ENCODE measurements at regions not wholly inside any gene's neighbourhood (a gene's known extent, or its start where the extent isn't known, plus 50 kb on each side); places are given as distances from the start of the nearest gene placed in this dataset.
"Not testable (repeated sequence)": the region's sequence is repeated elsewhere in the genome, so short reads cannot be mapped to it uniquely, and the experiment has no call there.

DNA sequence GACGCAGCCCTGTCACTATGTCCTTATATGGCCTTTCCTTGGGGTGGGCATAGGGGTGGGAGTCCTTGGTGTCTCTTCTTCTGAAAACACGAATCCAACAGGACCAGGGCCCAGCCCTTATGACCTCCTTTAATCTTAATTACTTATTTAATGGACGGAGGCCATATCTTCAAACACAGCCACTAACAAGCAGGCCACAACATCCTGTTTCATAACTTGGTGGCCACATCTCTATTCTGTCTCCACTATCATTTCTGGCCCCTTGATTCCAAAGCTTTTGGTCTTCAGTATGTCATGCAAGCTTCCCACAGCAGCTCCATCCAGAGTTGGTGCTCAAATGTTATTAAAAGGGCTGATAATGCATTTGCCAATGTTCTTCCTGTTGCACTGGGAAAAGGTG, 287.3 kb upstream of the SMIM21 start:
- no peak for DNase-seq

DNA sequence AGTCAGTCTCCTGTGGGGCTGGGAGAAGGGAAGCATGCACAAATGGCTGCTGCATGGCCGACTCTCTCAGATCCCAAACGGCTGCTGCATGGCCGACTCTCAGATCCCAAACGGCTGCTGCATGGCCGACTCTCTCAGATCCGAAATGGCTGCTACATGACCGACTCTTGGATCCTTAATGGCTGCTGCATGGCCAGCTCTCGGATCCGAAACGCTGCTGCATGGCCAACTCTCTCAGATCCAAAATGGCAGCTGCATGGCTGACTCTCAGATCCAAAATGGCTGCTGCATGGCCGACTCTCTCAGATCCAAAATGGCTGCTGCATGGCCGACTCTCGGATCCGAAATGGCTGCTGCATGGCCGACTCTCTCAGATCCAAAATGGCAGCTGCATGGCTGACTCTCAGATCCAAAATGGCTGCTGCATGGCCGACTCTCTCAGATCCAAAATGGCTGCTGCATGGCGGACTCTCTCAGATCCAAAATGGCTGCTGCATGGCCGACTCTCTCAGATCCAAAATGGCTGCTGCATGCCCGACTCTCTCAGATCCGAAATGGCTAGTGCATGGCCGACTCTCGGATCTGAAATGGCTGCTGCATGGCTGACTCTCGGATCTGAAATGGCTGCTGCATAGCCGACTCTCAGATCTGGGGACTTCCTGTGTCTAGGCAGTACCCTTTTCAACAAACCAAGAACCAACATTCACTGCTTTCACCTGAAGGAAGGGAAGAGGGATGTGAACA, 284.8 kb upstream of the SMIM21 start:
- not testable (repeated sequence) for DNase-seq

DNA sequence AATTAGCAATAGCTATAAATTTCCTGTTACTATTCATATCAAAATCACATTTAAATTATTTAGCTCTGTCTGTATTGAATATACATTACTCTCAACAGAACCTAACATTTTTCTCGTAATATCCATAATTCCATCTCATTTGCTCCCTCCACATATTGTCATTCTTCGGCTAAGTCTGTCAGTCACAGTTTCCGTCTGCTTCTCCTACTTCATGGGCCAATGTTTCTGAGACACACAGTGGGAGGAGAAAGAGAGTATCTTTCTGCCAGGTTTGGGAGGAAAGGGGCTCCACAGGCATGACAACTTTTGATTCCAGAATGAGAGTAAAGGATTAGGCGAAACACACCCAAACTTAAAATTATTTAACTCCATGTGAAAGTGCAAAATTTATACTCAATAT, 273.1 kb upstream of the SMIM21 start:
- no peak for DNase-seq

DNA sequence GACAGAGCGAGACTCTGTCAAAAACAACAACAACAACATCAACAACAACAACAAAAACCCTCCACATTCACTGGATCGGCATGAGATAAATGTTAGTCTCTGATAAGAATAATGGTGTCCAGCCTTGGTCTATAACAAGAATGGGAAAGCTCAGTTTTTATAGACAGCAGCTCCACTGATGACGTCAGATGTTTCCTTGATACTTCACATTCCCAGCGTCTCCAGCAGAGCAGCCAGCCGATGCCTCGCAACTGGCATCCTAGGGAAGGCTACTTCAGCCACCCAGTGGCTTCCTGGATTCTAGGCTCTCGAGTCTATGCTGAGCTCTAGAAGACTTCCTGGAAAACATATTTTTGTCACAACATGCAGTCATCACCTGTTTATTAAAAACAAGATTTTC, 271.4 kb upstream of the SMIM21 start:
- DNase-seq: no peak

DNA sequence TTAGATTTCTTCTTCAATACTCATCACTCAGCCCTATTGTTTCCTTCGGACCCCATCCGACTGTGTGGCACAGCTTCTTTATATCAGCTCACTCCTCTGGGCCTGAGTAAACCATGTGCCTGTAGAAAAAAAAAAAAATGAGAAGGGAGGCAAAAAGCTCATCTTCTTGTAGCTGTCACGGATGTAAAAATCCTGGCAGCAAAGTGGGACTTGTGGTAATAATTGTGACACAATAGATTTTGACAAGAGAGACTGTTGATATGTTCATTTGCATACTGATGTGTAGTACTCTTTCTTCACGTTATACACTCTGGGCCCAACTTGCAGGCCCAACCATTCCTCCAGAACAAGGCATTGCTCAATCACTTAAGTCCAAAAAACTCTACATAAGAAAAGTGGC, 270.0 kb upstream of the SMIM21 start:
- no peak for DNase-seq

DNA sequence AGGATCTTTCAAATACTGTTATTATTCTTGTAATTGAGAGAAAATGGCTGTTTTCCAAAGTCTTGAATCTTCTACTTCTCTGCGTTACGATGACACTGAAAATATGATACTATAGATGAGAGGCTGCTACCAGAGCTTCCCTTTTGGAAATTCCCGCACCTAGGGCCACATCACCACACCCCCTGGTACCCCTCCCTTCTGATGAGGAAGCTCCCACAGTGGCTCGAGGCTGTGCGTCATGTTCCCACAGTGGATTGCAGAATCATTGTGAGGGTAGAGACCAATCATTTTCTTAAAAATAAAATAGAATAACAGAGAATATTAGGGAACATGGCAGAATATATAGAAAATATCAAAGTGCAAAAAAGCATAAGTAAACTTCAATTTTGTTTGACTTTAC, 268.9 kb upstream of the SMIM21 start:
- DNase-seq: no peak

DNA sequence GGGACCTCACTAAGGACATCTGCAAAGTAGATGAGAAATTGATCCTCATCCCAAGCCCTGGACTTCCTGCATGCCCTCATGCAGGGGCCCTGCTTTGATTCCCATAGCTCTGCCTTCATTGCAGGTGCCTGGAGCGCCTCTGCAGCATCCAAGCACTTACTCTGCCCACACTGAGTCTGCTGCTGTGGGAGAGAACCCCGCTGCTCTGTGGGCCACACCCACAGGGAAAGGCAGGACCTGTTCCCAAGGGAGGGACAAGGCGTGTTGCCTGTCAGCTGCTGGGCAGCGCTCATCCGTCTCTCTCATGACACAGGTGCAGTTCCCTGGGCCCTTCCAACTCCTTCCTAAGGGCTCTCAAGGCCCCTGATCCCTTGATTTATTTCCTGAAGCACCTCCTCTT, 266.8 kb upstream of the SMIM21 start:
- no peak for DNase-seq

DNA sequence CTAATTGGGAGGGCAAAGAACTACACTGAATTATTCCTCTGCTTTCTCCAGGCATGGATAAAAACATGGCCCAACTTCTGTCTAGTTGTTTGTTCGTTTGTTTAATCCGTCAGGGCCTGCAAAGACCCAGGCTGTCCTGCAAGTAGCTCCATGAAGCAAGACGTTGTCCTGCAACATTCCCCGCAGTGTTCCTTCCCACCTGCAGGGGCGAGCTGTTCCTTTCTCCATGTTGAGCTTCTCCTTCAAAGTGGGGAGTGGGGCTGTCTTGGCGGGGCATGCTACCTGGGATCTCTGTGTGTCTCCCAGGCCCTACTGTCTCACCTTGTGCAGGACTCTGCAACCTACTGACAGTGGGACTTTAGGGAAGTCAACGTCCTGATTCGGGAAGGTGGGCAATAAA, 264.0 kb upstream of the SMIM21 start:
- DNase-seq: no peak

DNA sequence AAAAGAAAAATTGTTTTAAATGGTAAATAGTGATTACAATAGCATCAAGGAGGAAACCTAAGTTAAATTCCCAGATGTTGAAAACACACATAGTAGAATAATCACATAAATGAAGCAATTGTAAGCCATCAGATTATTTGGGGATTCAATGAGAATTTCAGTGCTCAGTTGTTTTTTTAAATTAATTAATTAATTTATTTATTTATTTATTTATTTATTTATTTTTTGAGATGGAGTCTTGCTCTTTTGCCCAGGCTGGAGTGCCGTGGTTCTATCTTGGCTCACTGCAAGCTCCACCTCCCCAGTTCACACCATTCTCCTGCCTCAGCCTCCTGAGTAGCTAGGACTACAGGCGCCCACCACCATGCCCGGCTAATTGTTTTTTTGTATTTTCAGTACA, 262.8 kb upstream of the SMIM21 start:
- DNase-seq: not testable (repeated sequence)

DNA sequence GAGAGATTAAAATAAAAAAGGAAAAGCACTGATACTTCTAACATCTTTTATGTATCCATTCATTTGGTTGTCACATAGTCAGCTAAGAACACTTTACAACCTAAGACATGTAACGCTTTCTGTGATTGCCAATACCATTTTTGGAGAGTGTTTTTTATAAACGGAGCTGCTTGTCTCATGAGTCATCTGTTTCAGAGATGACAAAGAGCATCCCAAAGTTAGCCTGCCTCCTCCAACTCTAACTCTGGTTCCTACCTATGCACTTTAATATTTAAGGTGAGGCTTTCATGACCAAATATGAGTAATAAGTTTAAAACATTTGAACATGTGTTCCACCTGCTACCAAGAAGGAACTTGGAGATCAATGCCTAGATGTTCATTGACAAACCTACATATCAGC, 260.1 kb upstream of the SMIM21 start:
- no peak for DNase-seq

DNA sequence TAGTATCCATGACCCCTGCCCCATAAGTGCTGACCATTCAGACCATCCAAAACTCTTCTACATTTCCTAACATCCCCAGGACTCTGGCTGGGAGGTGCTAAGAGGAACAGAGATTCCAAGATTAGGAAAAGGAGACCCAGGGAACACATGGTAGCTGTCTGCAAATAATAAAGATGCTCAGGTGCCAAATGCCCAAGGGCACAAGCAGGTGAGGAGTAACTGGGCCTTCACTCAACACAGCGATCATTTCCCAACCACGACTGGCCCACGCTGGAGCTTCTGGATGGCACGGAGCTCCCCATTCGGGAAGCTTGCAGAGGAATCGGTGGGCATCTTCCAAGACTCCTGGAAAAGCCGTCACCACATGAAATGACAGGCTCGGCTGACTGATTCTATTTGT, 255.9 kb upstream of the SMIM21 start:
- no peak for DNase-seq

DNA sequence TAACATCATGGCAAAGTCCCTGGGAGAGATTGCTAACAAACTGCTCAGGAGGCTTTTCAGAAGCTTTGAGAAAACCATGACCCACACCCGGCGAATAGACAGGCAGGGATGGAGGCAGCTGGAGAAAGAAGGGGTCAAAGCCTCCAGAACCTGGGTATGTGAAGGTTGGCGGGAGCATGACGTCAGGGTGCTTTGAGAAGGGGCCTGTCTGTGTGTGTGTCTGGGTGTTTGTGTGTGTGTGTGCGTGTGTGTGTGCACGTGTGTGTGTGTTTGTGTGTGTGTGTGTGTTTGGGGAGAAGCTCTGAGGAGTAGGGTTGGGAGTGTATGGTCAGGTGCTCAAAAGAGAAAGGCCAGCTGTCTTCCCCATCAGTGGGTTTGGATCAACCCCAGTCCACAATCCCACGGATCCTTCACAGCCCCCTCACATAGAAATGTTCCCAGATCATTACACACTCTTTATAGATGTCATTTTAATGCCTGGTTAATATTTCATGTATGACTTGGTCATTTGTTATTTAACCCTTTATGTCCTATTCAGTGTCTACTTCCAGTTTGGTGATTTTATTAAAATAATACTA, 254.1 kb upstream of the SMIM21 start:
- DNase-seq: no peak

DNA sequence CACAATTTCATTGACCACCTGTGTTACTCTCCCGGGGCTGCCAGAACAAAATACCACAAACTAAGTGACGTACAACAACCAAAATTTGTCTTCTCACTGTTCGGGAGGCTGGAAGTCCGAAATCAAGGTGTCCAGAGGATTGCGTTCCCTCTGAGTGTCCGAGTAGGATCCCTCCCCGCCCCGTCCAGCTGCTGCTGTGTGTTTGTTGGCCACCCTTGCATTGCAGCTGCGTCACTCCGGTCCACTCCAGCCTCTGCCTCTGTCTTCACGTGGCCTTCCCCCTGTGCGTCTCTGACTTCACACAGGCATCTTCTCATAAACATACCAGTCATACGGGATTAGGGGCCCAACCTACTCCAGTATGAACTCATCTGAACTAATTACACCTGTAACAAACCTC, 251.8 kb upstream of the SMIM21 start:
- DNase-seq: no peak

DNA sequence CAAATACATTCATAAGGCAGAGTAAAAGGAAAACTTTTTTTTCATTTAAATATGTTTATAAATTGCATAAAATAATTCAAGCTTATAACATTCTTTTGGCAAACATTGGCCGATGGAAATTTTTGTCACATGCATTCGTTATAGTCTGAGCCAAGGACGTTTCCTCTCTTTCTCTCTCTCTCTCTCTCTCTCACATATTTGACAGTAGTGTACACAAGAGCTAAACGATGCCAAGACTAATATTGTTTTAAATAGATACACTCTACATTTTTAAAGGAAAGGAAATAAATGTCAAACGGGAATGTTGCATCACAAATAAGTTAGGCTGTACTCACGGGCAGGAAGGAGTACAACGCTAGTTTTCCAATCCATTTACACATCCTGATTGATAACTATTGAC, 251.1 kb upstream of the SMIM21 start:
- no peak for DNase-seq

DNA sequence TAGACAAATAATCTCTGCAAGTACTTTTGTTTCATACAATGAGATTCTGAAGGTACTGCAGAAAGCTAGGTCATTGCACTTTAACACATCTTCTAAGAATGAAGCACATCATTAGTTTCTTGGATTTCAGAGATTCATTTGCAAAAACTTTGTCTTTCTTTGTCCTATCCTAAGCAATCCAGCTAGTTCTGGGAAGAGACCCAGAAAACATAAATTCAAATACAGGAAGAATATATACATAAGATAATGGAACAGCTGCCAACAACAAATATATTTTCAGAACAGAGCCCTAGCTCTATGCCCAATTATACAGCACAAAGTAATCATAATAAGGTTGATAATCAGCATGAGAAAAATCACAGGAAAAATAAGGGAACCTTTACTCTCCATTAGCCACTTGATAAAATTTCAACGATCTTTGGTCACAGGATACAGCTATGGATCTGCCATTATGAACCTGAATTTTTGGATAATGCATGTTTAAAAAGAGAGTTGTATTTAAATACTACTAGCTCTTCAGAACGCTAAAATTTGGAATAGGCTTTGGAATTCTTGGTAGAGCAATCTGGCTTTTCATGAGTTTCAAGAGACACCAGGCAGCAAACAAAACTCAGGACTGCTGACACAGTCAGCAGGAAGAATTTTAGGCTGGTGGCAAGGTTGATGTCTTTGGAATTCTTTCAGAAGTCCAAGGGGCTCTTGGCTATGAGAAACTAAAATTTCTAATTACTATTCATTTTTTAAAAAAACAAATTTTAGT, 250.4 kb upstream of the SMIM21 start:
- no peak for DNase-seq

DNA sequence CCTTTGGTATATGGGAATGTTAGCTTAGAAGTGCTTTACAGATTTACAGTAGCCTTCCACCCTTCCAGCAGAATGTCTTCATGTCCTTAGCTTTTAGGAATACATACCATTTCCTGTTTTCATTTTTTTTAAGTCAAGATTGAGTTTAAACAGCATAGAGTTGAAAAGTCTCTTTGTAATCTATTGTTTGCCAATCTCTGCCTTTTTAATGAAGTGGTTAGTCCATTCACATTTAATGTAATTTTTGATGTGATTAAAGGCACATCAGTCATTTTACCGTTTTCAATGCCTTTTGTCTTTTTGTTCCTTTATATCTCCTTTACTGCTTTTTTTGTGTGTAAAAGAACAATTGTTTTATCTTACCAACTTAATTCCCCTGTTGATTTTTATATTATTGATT, 233.4 kb upstream of the SMIM21 start:
- DNase-seq: no peak

DNA sequence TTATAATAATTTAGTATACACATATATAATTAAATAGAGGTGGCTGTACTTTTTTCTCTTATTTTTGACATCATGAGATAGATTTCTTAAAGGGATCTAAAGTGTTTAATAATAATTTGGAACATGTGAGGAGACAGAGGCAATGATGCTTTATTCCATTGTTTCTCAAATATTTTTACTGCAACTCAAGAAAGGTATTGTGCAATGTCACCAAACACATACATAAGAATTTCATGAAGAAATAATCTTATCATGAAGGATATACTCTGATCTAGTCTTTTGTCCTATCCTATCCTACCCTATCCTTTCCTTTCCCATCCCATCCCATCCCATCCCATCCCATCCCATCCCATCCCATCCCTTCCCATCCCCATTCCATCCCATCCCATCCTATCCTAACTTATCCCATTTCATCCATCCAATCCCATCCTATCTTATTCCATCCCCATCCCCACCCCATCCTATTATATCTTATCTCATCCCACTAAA, 232.1 kb upstream of the SMIM21 start:
- DNase-seq: no peak

DNA sequence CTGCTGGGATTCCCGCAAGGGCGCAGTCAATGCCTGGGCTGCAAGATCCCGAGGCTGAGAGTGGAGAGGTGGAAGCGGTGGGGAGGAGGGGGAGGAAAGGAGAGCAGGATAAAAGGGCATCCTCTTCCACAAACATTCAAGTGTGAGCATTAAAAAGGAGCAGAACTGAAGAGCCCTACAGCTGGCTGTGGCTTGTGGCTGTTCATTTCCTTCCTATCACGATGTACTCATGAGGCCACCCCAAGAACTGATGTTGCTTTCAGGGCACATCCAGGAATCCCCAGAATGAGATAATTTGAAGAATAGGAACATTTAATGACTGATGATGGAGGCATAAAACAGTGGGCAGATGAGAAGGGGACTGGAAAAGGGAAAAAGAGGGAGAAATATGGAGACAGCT, 230.8 kb upstream of the SMIM21 start:
- DNase-seq: no peak

DNA sequence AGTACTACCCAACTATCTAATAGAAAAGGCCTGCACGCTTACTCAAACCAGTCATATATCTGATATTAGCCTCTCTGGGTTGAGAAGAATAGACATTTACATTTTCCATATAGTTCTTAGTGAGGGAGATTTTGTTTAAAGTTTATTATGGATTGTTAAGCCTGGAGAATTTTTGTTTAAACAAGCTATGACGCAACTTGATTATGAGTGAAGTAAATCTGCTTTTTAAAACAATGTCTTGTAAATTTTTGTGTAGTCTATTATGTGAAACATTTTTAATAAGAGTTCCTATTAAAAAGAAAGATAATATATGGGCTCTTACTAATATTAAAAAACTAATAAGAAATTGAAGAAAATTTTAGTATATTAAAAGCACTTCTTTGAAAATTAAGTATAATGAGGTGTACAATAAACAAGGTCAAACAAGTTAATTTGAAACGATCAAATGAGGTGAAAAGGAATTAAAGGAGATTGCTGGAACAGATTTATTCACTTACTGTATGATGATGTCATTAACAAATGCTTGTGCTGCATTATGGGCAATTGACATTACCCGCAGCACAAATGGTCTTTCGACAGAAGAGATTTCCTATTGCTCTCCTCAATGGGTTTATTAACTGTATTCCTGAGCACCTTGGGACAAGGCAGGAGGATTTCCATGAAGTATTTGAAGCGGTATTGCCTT, 229.2 kb upstream of the SMIM21 start:
- DNase-seq: no peak

DNA sequence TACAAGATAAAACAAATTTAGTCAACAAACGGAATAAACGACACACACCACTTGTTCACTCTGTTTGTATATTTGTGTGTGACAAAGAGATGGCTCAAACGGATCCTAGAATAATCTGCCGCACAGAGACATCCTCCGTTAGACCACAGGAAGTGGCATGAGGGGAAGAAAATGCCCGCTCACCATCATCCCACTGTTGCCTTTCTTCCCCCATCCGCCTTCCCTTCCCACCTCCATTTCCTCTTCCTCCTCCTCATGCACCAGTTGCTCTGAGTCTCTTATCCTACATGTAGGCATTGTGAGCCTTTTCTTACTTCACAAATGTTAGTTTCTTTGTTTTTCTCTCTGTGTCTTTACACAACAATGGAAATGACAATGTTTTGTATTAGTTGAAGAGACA, 228.5 kb upstream of the SMIM21 start:
- DNase-seq: no peak

DNA sequence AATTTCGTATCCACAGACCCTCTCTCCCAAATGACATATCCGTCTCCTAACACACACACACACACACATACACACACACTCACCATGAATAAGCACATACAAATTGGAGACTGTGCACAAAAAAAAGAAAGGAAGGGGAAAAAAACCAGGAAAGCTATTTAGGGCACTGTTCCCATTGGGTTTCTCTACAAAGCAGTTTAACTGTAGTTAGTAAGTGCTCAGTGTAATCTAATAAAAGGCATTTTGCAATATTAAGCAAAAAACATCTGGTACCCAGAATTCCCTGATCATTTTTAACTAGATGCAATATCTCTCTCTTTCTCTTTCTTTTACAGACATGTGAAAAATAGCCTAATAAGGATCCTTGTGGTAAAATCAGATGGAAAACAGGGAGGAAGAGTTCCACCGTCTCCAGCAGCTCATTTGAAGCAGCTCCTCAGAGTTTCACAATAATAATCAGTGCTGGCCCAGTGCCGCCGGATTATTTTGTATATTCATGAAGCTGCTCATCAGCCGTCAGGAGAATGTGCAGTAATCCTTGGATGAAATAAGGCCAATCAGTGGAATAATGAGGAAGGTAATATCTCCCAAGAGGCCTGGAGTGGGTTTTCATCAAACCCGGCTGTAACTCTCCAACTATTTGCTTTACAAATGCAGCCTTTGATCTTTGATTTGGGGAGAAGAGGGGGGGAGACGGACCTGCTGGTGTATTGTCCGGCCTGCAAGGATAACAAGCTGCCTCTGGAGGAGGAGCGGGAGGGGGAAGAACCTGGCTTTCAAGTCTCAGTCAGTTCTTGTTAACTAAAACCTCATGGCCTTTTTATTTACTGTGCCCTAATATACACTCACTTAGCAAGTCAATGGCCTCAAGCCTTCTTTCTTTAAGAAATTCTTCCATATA, 227.6 kb upstream of the SMIM21 start:
- no peak for DNase-seq

DNA sequence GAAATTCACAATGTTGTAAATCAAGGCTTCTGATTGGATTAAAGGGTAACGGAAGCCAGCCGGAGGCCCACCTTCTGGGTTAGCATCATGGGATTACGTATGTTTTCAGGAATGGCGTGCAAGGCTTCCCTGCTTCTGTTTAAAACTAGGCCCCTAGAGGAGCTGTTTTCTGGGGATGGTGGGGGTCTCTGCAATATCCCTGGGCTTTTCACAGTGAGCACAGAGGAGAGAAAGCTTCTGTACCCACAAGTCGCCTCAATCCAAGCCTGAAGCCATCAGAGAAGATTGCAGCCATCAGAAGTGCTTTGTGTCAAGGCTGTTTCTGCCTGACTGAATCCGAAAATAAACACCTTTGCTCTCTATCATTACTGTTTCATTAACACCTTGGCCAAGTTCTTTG, 226.9 kb upstream of the SMIM21 start:
- DNase-seq: no peak

DNA sequence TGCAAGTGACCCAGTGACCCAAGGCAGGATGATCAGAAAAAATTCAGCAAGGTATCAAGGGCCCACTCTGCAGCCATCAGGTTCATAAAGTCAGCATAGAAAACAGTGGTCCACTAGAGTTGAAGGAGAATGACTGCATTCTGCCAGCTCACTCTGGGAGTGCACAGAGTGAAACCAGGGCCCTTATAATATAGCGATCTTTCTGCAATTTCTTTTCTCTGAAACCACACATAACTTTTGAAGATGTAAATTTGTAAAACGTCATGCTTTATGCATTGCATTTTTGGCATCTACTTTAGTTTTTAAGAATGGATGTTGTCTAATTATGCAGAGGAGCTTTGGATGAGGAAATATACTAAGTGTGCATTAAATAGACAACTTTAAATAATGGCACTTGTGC, 225.0 kb upstream of the SMIM21 start:
- DNase-seq: no peak

Data from COR-L47 (cell line).